SH-SY5Y (cell line): ENCODE measurements at regions not wholly inside any gene's neighbourhood (a gene's known extent, or its start where the extent isn't known, plus 50 kb on each side); places are given as distances from the start of the nearest gene placed in this dataset.

ENCODE experiments used
- GATA2 ChIP-seq: IDR thresholded peaks from 2 replicates; pipeline ENCODE4 v1.6.1; 2011; ENCODE audit warnings: mild to moderate bottlenecking, low read depth, low read length
- GATA3 ChIP-seq: IDR thresholded peaks from 2 replicates; pipeline ENCODE4 v1.6.1; 2011; ENCODE audit warnings: low read depth, mild to moderate bottlenecking, low read length, moderate library complexity

- TF ChIP-seq GATA2 (no peak), GATA3 (no peak)
Measured at GRCh38 chr14:65975865-65976264, 510.3 kb upstream of the CCDC196 start.
